CD14-positive monocyte (primary cell): ENCODE measurements at regions not wholly inside any gene's neighbourhood (a gene's known extent, or its start where the extent isn't known, plus 50 kb on each side); places are given as distances from the start of the nearest gene placed in this dataset.

ENCODE experiments used
- DNase-seq, 3 donors: peaks; one replicate each; pipeline ENCODE4 v3.0.0-alpha.2; 2011 to 2022
- H2AFZ ChIP-seq: 2 replicates; pipeline ENCODE4 v1.6.0; 2012; ENCODE audit warnings: mild to moderate bottlenecking, low read depth, low read length, inconsistent platforms; ENCODE audit not compliant: insufficient read depth, poor library complexity, severe bottlenecking
- H3K27ac ChIP-seq, 2 donors: 1 replicate in 1 of 2; 2 replicates in 1 of 2; pipeline ENCODE4 v1.5.1; 2012 to 2013; ENCODE audit warnings: low read length in 2 of 2, control low read depth in 1 of 2, inconsistent platforms in 1 of 2, low read depth in 1 of 2, mild to moderate bottlenecking in 1 of 2
- H3K27me3 ChIP-seq, 2 donors: one replicate each; pipeline versions ENCODE4 v1.6.0 to v1.6.1; 2011 to 2013; ENCODE audit warnings: low read length in 2 of 2; ENCODE audit not compliant: control insufficient read depth in 2 of 2, insufficient read depth in 2 of 2
- H3K36me3 ChIP-seq, 2 donors: replicated peaks in 1 of 2; 1 replicate in 1 of 2; 2 replicates in 1 of 2; pipeline versions ENCODE4 v1.5.1 to v1.6.1; 2012 to 2013; ENCODE audit warnings: low read length in 2 of 2, control low read depth in 1 of 2, inconsistent platforms in 1 of 2, mild to moderate bottlenecking in 1 of 2; ENCODE audit not compliant: insufficient read depth in 2 of 2, control insufficient read depth in 1 of 2
- H3K4me1 ChIP-seq, 2 donors: 1 replicate in 1 of 2; 2 replicates in 1 of 2; pipeline versions ENCODE4 v1.5.1 to v1.6.1; 2012 to 2013; ENCODE audit warnings: low read length in 2 of 2, control low read depth in 1 of 2, inconsistent platforms in 1 of 2, mild to moderate bottlenecking in 1 of 2, moderate library complexity in 1 of 2; ENCODE audit not compliant: insufficient read depth in 2 of 2, control insufficient read depth in 1 of 2
- H3K4me2 ChIP-seq: replicated peaks from 2 replicates; pipeline ENCODE3; 2012; ENCODE audit warnings: low read length, moderate library complexity, mild to moderate bottlenecking; ENCODE audit not compliant: poor library complexity, severe bottlenecking; ENCODE audit errors: extremely low read depth
- H3K4me3 ChIP-seq, 3 experiments: fragments of 200-600 bp in 1 of 3; sonication (generic) in 1 of 3; replicated peaks in 1 of 3; 1 replicate in 2 of 3; 2 replicates in 1 of 3; pipeline ENCODE4 v1.5.1; 2011 to 2013; ENCODE audit warnings: low read length in 3 of 3, mild to moderate bottlenecking in 3 of 3, control low read depth in 2 of 3, low read depth in 2 of 3, inconsistent platforms in 1 of 3, moderate library complexity in 1 of 3
- H3K79me2 ChIP-seq: 2 replicates; pipeline ENCODE4 v1.6.0; 2012; ENCODE audit warnings: mild to moderate bottlenecking, control low read depth, inconsistent platforms, low read length, moderate library complexity; ENCODE audit not compliant: insufficient read depth
- H3K9ac ChIP-seq: 2 replicates; pipeline ENCODE4 v1.6.0; 2017; ENCODE audit warnings: low read length, mild to moderate bottlenecking; ENCODE audit not compliant: insufficient read depth, poor library complexity, severe bottlenecking
- H3K9me3 ChIP-seq, 2 donors: replicated peaks in 1 of 2; 1 replicate in 1 of 2; 2 replicates in 1 of 2; pipeline versions ENCODE4 v1.5.1 to v1.6.1; 2012 to 2013; ENCODE audit warnings: low read length in 2 of 2, control low read depth in 1 of 2; ENCODE audit not compliant: control insufficient read depth in 1 of 2, insufficient read depth in 1 of 2
- H4K20me1 ChIP-seq: 2 replicates; pipeline ENCODE4 v1.6.0; 2012; ENCODE audit warnings: mild to moderate bottlenecking, low read length, control low read depth, moderate library complexity; ENCODE audit not compliant: insufficient read depth
- H3K27ac Mint-ChIP-seq, 7 donors: one replicate each; pipeline ENCODE4 v1.8.0; 2020; ENCODE audit warnings: mild to moderate bottlenecking in 7 of 7, mixed read lengths in 7 of 7, moderate library complexity in 6 of 7, inconsistent platforms in 2 of 7
- H3K27me3 Mint-ChIP-seq, 3 donors: one replicate each; pipeline ENCODE4 v1.8.0; 2021 to 2022; ENCODE audit warnings: low read depth in 3 of 3, mild to moderate bottlenecking in 3 of 3, mixed read lengths in 3 of 3, moderate library complexity in 3 of 3, inconsistent platforms in 1 of 3
- H3K36me3 Mint-ChIP-seq, 2 donors: one replicate each; pipeline ENCODE4 v1.8.0; 2020; ENCODE audit warnings: mixed read lengths in 2 of 2, inconsistent platforms in 1 of 2, mild to moderate bottlenecking in 1 of 2
- H3K4me1 Mint-ChIP-seq: one replicate; pipeline ENCODE4 v1.8.0; 2020; ENCODE audit warnings: mild to moderate bottlenecking, mixed read lengths
- H3K4me3 Mint-ChIP-seq, 2 donors: one replicate each; pipeline ENCODE4 v1.8.0; 2020; ENCODE audit warnings: mild to moderate bottlenecking in 2 of 2, mixed read lengths in 2 of 2, moderate library complexity in 1 of 2
- H3K9me3 Mint-ChIP-seq, 7 donors: one replicate each; pipeline ENCODE4 v1.8.0; 2020 to 2022; ENCODE audit warnings: mixed read lengths in 7 of 7, mild to moderate bottlenecking in 6 of 7, moderate library complexity in 6 of 7, inconsistent platforms in 2 of 7
- CTCF ChIP-seq: fragments of 200-600 bp; IDR thresholded peaks from one replicate; pipeline ENCODE4 v1.8.0; 2022; ENCODE audit warnings: antibody characterized with exemption, mild to moderate bottlenecking
- WGBS: methylation state at CpG from one replicate; pipeline ENCODE4 v1.1.5; 2013; ENCODE audit warnings: missing lambda C conversion rate; ENCODE audit not compliant: insufficient coverage; 5-methylcytosine and 5-hydroxymethylcytosine counted together
- intact Hi-C, 2 donors: fragments of 100-400 bp; cut with micrococcal nuclease; formaldehyde crosslinking; loops; one replicate each; pipeline versions ENCODE4 v1.15.0 to v1.15.1; 2023

GRCh38 chr20:56865055-56865454, 235.9 kb downstream of the TFAP2C start:
- H3K4me3 ChIP-seq, result no peak overlapping the region
- Mint-ChIP-seq H3K4me1 (peaks cover 3% of the 10 kb centered on the region), H3K9me3 (peaks cover 0 to 11% (median 1%) of the 10 kb centered on the region in 7 donors), H3K36me3 (no peaks in the 10 kb centered on the region), H3K4me3 (no peak overlapping the region), H3K27me3 (peaks cover 5 to 23% (median 16%) of the 10 kb centered on the region in 3 donors), H3K27ac (no peak overlapping the region)
- no peak overlapping the region for H3K4me2 ChIP-seq
- H3K27ac ChIP-seq, result no peak overlapping the region
- H3K79me2 ChIP-seq, result no peaks in the 10 kb centered on the region
- peaks cover 0 to 4% of the 10 kb centered on the region in 2 donors for H3K27me3 ChIP-seq
- no peak overlapping the region for H2AFZ ChIP-seq
- intact Hi-C loops, result no loop called here
- no peaks in the 10 kb centered on the region for H4K20me1 ChIP-seq
- H3K9ac ChIP-seq, result no peak overlapping the region
- H3K9me3 ChIP-seq, result no peaks in the 10 kb centered on the region
- WGBS, result 83% methylated on average over 10 of the region's 10 CpGs
- no peaks in the 10 kb centered on the region for H3K36me3 ChIP-seq
- TF ChIP-seq CTCF, result no peak
- DNase-seq, result no peak
- H3K4me1 ChIP-seq, result no peaks in the 10 kb centered on the region

GRCh38 chr20:56867128-56867527, 238.0 kb downstream of the TFAP2C start:
- intact Hi-C loops, result no loop called here
- Histone ChIP-seq H3K4me1 (no peaks in the 10 kb centered on the region), H3K27me3 (no peaks in the 10 kb centered on the region), H4K20me1 (no peaks in the 10 kb centered on the region), H3K9ac (no peak overlapping the region), H3K9me3 (no peaks in the 10 kb centered on the region), H3K27ac (no peak overlapping the region), H3K4me3 (no peak overlapping the region), H3K36me3 (no peaks in the 10 kb centered on the region), H3K4me2 (no peak overlapping the region), H2AFZ (no peak overlapping the region), H3K79me2 (no peaks in the 10 kb centered on the region)
- Mint-ChIP-seq H3K27ac (no peak overlapping the region), H3K4me3 (no peak overlapping the region), H3K9me3 (peaks cover 0 to 11% (median 1%) of the 10 kb centered on the region in 7 donors), H3K27me3 (peaks cover 3 to 12% (median 9%) of the 10 kb centered on the region in 3 donors), H3K36me3 (no peaks in the 10 kb centered on the region), H3K4me1 (no peaks in the 10 kb centered on the region)
- no peak for TF ChIP-seq CTCF
- no peak for DNase-seq
- 88% methylated on average over 3 of the region's 4 CpGs for WGBS
